ENCODE measurements at regions not wholly inside any gene's neighbourhood (a gene's known extent, or its start where the extent isn't known, plus 50 kb on each side); places are given as distances from the start of the nearest gene placed in this dataset.

- ChIA-PET CTCF (no interaction called here), RAD21 (ENCODE audit: low non-redundant PET in 1 of 2, low total read pairs in 2 of 2, uncharacterized antibody in 2 of 2, unreplicated experiment in 2 of 2) (no interaction called here), POLR2A (no interaction called here)
- H4K20me1 ChIP-seq (ENCODE audit: insufficient read depth) = no peaks in the 10 kb centered on the region
- H3K27me3 ChIP-seq (ENCODE audit: insufficient read depth, low read length) = peaks cover 11% of the 10 kb centered on the region
- no peaks in the 10 kb centered on the region for H3K9me2 ChIP-seq (ENCODE audit: insufficient read depth)
- TF ChIP-seq CEBPB (IDR thresholded peaks at IDR 0.05; ENCODE audit: low read depth) = no peak
- no peak overlapping the region for H3K4me2 ChIP-seq (ENCODE audit: low read length)
- no peak overlapping the region for H3K9ac ChIP-seq (ENCODE audit: low read length)
- no peaks in the 10 kb centered on the region for H3K9me3 ChIP-seq (ENCODE audit: control insufficient read depth in 1 of 2, insufficient read depth in 1 of 2, low read depth in 1 of 2, low read length in 2 of 2)
- no peaks in the 10 kb centered on the region for H3K36me3 ChIP-seq (ENCODE audit: control insufficient read depth in 1 of 2, insufficient read depth in 2 of 2, low read length in 2 of 2)
- peaks cover 9 to 13% of the 10 kb centered on the region in 2 experiments for H3K4me1 ChIP-seq (ENCODE audit: control insufficient read depth in 1 of 2, insufficient read depth in 2 of 2, low read length in 2 of 2)
- H3K79me2 ChIP-seq (ENCODE audit: insufficient read depth, low read length) = no peaks in the 10 kb centered on the region
- no peak for DNase-seq (ENCODE audit: low read depth, low spot score)
- intact Hi-C loops (cut with micrococcal nuclease) = no loop called here
- no peak for ATAC-seq
- H3K27ac ChIP-seq (ENCODE audit: low read depth, low read length) = no peak overlapping the region
- H2AFZ ChIP-seq (ENCODE audit: low read depth, low read length, poor library complexity, severe bottlenecking) = no peak overlapping the region
- H3K4me3 ChIP-seq (replicated peaks in 1 of 2; ENCODE audit: low read depth in 1 of 2, low read length in 2 of 2) = no peak overlapping the region
- no TSS peak for BruUV-seq (replicated peaks)
These were observed 170.1 kb upstream of the B3GAT1 start for GRCh38 chr11:134581966-134582769.

DNA sequence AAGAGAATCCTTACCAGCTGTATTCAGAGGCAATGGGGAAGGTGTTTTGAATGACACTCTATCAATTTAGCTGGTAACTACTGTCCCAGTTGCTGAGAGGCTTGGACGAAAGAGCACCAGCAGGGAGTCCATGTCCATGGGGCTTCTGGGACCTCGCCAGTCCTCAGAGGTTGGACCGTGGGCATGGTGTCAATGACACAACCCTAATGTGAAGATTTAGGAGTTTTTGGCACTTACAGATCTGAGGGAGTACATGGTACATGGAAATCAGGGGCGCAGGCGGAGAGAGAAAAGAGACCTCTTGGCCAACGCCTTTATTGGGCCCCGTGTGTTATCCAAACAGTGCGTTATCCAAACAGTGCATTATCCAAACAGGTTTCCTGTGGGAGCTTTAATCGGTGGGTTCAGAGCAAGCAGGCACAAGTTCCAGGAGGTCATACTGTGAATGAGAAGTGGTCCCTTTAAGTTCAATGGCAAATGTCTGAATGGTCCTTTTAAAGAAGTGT, 169.1 kb upstream of the B3GAT1 start:
- Histone ChIP-seq H3K4me1 (ENCODE audit: control insufficient read depth in 1 of 2, insufficient read depth in 2 of 2, low read length in 2 of 2) (peaks cover 9 to 13% of the 10 kb centered on the region in 2 experiments), H3K36me3 (ENCODE audit: control insufficient read depth in 1 of 2, insufficient read depth in 2 of 2, low read length in 2 of 2) (no peaks in the 10 kb centered on the region), H3K79me2 (ENCODE audit: insufficient read depth, low read length) (no peaks in the 10 kb centered on the region), H3K4me2 (ENCODE audit: low read length) (no peak overlapping the region), H3K27ac (ENCODE audit: low read depth, low read length) (no peak overlapping the region), H3K27me3 (ENCODE audit: insufficient read depth, low read length) (peaks cover 1% of the 10 kb centered on the region; the same call in 1 of the 2 replicates), H3K9ac (ENCODE audit: low read length) (no peak overlapping the region), H3K4me3 (replicated peaks in 1 of 2; ENCODE audit: low read depth in 1 of 2, low read length in 2 of 2) (no peak overlapping the region), H4K20me1 (ENCODE audit: insufficient read depth) (no peaks in the 10 kb centered on the region), H3K9me2 (ENCODE audit: insufficient read depth) (no peaks in the 10 kb centered on the region), H3K9me3 (ENCODE audit: control insufficient read depth in 1 of 2, insufficient read depth in 1 of 2, low read depth in 1 of 2, low read length in 2 of 2) (no peaks in the 10 kb centered on the region), H2AFZ (ENCODE audit: low read depth, low read length, poor library complexity, severe bottlenecking) (no peak overlapping the region)
- DNase-seq (ENCODE audit: low read depth, low spot score) = no peak
- ChIA-PET POLR2A (no interaction called here), CTCF (no interaction called here), RAD21 (ENCODE audit: low non-redundant PET in 1 of 2, low total read pairs in 2 of 2, uncharacterized antibody in 2 of 2, unreplicated experiment in 2 of 2) (no interaction called here)
- no peak for TF ChIP-seq SIN3A (IDR thresholded peaks at IDR 0.05; ENCODE audit: low read depth)
- TF ChIP-seq CTCF (IDR thresholded peaks at IDR 0.05 in 2 of 3, conservative IDR thresholded peaks at IDR 0.05 in 1 of 3; ENCODE audit: borderline replicate concordance in 1 of 3, insufficient read depth in 1 of 3, low read depth in 2 of 3, low read length in 2 of 3) = no peak
- no peak for TF ChIP-seq SRF (IDR thresholded peaks at IDR 0.05; ENCODE audit: low read depth)
- TF ChIP-seq EZH2phosphoT487 (IDR thresholded peaks at IDR 0.05; ENCODE audit: borderline replicate concordance) = no peak
- no peak for TF ChIP-seq JUND (IDR thresholded peaks at IDR 0.05)
- TF ChIP-seq SP1 (IDR thresholded peaks at IDR 0.05; ENCODE audit: low read depth) = no peak
- no peak for TF ChIP-seq ZNF274 (IDR thresholded peaks at IDR 0.05; ENCODE audit: low read depth, low read length)
- TF ChIP-seq, protein P1, sequence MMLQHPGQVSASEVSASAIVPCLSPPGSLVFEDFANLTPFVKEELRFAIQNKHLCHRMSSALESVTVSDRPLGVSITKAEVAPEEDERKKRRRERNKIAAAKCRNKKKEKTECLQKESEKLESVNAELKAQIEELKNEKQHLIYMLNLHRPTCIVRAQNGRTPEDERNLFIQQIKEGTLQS (IDR thresholded peaks at IDR 0.05) = no peak
- no peak for TF ChIP-seq POLR2A (IDR thresholded peaks at IDR 0.05; ENCODE audit: borderline replicate concordance, extremely low read depth, insufficient read depth, insufficient read length)
- TF ChIP-seq ELF1 (IDR thresholded peaks at IDR 0.05; ENCODE audit: borderline replicate concordance, low read depth) = no peak
- TF ChIP-seq MAX (IDR thresholded peaks at IDR 0.05) = no peak
- TF ChIP-seq ZBTB33 (IDR thresholded peaks at IDR 0.05; ENCODE audit: extremely low read depth, insufficient replicate concordance, low read length) = no peak
- no peak for TF ChIP-seq TCF7L2 (IDR thresholded peaks at IDR 0.05; ENCODE audit: borderline replicate concordance, extremely low read depth, insufficient read depth, insufficient read length)
- no peak for ATAC-seq
- intact Hi-C loops (cut with micrococcal nuclease) = no loop called here
- no TSS peak for BruUV-seq (replicated peaks)

All from HCT116 (cell line).